Kidney glomerular epithelial cell (primary cell): ENCODE measurements at regions not wholly inside any gene's neighbourhood (a gene's known extent, or its start where the extent isn't known, plus 50 kb on each side); places are given as distances from the start of the nearest gene placed in this dataset.
"Not testable (repeated sequence)": the region's sequence is repeated elsewhere in the genome, so short reads cannot be mapped to it uniquely, and the experiment has no call there.

Experiments
- DNase-seq: peaks from one replicate; lab custom pipeline; 2025; lab: John Stamatoyannopoulos, UW

DNA sequence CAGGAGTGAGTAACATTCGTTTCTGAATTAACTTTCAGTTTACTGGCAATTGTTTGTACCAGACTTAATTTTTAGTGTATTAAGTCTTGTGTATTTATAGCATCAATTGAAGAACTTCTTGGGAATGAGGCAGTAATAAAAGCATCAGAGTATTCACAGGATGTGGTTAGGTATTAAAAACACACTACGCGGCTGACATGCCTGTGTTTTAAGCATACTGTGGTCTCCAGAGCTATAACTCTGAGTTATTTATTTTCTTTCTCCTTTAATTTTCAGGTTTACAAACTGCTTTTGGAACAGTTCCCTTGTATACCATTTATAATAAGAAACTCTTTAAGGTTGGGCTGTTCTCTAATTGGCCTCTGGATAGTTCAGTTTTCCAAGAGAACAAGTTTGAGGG lies 626.1 kb upstream of the NRG3 start:
- DNase-seq: no peak

DNA sequence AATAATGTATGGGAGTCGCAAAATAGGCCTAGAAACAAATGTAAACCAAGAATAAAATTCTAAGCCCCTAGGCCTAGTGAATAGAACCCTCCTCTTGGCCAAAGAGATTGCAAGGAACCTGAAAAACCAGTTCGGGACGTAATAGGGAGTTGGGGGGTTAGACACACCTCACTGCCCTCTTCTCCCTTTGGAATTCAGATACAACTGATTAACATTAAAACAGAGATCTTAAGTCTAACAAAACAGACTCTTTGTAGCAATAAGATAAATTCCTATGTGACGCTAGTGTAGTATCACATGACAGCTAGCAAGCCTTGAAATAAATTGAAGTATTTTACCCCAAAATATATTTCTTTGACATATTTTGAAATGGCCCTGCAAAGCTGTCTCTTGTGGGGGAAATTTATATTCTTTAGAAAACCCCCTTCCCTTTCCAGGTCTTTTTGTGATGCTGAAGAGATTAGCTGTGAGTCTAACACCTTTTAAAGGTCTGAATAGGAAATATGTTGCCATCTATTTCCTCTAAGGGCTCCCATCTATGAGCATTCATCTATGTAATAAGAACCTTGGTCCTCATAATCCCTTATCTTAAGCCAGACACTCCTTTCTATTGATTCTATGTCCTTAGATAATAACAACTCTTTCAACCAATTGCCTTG lies 623.4 kb upstream of the NRG3 start:
- no peak for DNase-seq

DNA sequence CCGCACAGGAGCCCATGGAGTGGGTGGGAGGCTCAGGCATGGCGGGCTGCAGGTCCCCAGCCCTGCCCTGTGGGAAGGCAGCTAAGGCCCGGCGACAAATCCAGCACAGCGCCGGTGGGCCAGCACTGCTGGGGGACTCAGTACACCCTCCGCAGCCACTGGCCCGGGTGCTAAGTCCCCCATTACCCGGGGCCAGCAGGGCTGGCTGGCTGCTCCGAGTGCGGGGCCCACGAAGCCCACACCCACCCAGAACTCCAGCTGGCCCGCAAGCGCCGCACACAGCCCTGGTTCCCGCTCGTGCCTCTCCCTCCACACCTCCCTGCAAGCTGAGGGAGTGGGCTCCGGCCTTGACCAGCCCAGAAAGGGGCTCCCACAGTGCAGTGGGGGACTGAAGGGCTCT lies 610.0 kb upstream of the NRG3 start:
- DNase-seq: not testable (repeated sequence)

DNA sequence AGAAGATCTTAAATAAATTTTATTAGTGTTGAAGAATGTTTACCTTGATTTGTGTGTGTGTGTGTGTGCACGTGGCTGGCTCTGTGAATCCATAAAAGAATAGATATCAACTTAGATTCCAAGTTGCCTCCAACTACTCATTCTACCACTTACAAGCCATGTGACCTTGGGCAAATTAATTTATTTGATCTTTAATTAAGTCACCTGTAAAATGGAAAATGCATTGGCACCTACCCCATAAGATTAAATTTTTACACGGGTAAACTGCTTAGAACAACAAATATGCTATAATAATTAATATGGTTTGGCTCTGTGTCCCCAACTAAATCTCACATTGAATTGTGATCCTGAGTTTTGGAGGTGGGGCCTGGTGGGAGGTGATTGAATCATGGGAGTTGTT lies 604.9 kb upstream of the NRG3 start:
- no peak for DNase-seq

DNA sequence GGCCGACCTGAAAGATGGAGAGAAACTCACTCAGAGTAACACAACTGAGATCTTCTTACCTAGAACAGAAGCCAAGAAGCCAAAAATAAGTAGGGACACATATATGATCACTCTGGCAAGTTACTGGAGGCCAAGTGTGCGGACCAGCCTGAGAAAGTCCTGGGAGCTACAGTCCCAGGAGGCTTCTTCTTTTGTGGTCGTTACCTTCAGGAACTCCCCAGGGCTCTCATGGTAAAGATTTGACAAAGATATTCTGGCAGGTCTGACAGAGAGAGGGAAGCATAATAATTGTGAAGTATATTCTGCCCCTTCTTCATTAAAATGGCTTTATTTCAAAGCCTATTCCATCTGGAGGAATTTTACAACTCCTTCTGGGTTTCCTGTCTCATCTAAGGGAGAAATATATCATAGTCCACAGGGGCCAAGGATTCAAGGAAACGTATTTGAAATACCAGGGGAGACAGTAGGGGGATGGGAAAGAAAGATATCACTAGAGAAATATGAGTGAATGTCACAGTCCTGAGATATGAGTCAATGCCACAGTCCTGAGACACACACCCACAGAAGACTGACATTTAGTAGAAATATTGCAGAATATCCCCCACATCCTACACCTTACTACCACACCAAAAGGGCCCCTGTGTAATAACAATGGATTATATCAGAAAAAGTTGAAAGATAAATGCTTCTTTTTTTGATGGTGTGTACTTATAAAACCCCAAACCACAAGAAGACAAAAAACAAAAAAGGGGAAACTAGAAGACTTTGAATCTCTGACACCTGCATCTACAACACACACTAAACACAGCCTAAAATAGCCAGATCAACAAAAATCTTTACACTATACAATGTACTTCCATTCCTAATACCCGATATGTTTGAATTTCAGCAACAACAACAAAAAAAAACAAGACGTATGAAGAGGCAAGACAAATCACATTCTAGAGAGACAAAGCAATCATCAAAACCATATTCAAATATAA lies 594.2 kb upstream of the NRG3 start:
- DNase-seq: no peak

DNA sequence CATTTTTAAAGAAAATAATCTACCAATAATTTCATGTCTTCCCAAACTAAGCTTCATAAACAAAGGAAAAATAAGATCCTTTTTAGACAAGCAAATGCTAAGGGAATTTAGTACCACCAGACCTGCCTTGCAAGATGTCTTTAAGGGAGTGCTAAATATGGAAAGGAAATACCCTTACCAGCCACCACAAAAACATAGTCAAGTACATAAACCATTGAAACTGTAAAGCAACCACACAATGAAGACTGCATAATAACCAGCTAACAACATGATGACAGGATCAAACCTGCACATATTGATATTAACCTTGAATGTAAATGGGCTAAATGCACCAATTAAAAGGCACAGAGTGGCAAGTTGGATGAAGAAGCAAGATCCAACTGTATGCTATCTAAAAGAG lies 586.5 kb upstream of the NRG3 start:
- DNase-seq: no peak

DNA sequence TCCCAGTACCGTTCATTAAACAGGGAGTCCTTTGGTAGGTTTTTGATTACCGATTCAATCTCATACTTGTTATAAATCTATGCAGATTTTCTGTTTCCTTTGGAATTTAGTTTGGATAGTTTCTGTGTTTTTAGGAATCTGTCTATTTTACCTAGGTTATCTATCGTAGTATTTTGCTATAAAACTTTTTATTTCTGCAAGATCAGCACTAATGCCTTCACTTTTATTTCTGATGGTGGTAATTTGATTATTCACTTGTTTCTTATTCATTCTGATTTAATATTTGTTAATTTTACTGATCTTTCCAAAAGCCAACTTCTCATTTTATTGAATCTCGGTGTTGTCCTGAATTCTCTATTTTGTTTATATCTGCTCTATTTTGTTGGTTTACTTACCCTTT lies 577.7 kb upstream of the NRG3 start:
- no peak for DNase-seq

DNA sequence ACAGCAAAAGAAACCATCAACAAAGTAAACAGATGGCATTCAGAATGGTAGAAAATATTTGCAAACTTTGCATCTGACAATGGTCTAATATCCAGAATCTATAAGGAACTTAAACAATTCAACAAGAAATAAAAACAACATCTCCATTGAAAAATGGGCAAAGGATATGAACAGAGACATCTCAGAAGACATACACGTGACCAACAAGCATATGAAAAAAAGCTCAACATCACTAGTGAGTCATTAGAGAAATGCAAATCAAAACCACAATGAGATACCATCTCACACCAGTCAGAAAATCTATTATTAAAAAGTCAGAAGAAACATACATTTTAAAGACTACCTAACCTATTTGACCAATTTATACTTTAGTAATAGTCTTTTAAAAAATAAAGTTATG lies 571.3 kb upstream of the NRG3 start:
- no peak for DNase-seq

DNA sequence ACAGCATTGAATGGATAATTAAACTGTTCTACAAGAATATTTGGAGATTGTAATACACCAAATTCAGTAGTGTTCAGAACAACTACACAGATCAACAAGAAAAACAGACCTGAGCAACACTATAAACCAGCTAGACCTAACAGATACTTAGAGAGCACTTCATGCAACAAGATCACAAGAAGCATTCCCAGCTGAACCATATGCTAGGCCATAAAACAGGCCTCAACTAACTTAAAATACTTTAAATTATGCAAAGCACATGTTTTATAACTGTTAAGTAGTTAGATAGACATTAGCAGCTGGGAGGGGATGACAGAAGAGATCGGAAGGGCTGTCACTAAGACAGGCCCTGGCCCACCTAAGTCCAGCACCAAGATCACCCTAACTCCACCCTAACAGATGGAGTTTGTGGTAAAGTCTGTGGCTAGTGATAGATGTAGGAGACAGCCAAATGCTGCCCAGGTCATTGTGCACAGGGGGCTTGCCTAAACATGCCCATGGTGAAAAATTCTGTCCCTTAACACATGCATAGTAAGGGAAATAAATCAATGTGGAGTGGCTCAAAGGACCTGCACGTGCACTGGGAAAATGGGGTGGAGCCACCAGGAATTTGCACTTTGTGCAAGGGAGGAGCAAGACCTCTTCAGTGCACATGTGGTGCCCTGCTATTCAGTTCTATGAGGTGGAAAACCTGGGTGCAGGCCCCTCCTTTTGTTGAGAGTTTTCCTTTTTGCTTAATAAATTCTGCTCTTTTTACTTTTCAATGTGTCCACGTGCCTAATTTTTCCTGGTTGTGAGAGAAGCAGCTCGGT lies 567.8 kb upstream of the NRG3 start:
- DNase-seq: no peak

DNA sequence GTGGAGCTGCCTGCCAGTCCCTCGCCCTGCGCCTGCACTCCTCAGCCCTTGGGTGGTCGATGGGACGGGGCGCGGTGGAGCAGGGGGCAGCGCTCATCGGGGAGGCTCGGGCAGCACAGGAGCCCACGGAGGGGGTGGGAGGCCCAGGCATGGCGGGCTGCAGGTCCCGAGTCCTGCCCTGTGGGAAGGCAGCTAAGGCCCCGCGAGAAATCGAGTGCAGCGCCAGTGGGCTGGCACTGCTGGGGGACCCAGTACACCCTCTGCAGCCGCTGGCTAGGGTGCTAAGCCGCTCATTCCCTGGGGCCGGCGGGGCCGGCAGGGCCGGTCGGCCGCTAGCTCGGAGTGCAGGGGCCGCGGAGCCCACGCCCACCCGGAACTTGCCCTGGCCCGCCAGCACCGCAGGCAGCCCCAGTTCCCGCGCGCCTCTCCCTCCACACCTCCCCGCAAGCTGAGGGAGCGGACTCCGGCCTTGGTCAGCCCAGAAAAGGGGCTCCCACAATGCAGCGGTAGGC lies 565.9 kb upstream of the NRG3 start:
- DNase-seq: no peak

DNA sequence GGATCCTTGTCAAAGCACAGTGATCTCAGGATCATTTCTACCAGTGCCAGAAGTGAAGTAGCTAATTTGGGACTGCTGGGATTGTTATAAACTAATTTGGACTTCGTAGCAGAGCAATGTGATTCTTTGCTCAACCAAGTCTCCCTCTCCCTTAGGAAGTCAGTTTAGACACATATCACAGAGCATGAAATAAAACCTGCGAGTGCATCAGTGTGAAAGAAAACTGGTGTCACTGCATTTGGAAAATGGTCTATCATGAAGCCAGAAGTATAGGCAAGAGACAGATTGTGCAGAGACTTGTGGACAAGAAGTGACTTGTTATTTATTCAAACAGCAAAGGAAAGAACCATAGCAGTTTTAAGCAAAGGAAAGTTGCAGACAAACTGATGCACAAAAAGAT lies 560.5 kb upstream of the NRG3 start:
- DNase-seq: no peak

DNA sequence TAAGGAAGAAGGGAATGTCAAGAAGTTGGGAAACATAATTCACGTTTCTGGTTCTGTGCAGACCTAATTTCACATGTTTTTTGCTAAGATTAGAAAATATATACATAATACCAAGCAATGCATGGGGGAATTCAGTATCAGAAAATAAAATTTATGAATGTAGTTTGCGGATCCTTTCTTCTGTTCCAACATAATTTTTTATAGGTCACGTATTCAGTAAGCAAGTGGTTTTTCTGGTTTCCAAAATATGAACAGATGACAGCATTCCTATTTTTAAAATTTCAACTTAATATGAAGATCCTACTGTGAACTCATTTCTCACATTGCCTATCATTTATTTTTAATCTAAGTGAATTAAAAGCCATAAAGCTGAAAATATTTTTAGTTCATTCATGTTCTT lies 560.0 kb upstream of the NRG3 start:
- DNase-seq: no peak

DNA sequence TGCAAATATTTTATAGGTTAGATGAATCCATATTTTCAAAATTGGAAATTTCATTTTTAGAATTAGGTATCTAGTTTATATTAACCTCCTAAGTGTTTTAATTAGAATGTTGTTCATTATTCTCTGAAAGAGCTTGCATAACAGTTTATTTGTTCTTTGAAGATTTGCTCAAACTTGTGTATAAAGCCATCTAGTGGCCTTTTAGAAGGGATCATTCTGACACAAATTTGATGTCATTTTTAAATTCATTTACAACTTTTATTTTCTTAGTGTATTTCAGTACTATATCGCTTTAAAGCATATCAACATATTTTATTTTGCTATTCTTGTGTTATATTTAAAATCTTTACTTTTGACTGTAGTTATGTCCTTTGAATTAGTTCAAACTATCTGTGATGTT lies 527.0 kb upstream of the NRG3 start:
- DNase-seq: no peak

DNA sequence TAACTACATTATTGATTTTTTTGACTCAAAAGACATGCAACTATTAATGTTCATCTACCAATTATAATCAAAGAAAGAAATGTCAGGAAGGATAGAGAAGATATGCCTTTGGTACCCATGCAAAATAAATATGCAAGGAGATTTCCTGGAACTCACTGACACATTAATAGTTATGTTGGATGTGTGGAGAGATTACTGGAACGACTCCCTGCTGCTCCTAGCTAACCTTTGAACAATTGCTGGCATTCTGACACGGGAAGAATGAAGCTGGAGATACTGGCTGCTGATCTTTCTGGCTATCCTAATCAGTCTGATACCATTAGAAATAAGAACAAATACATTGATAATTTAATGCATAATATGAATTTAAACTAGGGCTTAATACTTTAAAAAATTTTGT lies 507.9 kb upstream of the NRG3 start:
- DNase-seq: no peak

DNA sequence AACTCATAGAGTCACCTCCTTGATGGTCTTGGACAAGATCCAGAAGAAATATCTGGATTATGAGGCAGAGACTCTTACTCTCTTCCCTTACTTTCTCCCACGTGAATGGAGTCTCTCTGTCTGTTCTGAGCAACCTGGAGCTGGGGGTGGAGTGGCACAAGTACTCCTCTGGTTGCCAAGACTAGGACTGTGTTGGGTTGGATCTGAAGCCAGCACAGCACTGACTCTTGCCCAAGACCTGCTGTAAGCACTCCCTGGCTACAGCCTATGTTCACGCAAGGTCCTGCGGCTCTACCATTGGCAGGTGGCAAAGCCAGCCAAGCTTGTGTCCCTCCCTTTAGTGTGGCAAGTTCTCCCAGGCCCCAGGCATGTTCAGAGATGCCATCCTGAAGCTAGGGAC lies 488.2 kb upstream of the NRG3 start:
- no peak for DNase-seq

DNA sequence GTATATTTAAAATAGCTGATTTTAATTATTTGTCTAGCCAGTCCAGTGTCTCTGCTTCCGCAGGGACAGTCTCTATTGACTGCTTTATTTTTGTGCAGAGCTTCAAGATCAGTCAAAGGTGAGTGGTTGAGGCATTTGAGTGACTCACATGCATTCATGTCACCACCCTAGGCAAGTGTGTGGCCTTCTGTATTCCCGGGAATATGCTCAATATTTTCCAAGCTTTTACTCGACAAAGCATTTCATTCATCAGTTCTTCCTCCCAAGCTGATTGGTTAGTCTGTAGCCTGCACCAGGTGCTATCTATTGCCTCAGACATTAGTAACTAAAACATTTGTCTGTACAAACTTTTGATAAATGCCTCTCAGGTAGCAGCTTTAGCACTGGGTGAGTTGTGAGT lies 471.5 kb upstream of the NRG3 start:
- DNase-seq: no peak

DNA sequence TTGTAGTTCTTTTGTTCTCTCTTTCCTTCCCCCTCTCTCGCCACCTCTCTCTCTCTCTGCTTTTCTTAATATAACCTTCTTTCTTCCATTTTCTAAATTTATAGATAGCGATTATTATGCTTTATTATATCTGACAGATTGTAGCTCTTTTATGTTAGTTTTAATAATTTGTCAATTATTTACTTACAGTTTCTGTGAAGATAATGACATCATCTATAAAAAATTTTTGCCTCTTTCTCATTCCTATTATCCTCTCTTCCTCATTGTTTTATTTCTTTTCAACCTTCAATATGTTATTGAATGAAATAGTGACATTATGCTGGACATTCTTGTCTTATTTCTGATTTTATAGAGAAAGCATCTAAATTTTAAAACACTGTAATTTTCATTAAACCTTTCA lies 469.6 kb upstream of the NRG3 start:
- no peak for DNase-seq

DNA sequence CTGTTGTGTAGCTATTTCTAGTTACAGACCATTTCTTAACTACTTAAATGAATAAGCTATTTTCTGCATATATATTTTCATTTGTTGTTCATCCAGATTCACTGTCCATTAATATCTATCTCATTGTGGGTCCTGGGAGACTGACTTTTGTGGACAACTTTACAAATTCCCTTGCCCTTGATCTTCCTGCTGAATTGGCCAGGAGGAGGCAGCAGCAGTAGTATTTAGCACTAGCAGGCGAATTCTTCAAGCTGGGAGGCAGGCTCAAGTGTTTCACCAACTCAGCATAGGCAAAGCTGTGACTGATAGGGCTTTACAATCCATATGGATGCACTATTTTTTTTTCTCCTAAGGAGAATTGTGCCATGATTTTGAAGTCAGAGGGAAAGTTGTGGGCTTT lies 461.0 kb upstream of the NRG3 start:
- peak; percentile 33 for DNase-seq

DNA sequence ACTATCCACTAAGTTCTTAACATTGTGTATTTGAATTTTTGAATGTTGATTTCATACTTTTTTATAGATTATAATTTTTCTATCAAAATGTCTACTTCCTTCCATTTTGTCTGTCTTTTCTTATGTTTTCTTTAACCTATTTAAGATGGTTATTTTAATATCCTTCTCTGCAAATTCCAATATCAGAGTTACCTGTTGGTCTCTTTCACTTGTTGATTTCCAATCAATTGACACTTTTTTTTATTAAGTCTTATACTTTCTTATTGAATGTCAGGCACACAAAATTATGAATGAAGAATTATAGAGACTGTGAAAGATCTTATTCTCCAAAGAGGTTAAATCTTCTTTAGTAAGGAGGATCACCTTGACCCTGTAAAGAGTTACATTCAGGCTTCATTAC lies 448.3 kb upstream of the NRG3 start:
- no peak for DNase-seq

DNA sequence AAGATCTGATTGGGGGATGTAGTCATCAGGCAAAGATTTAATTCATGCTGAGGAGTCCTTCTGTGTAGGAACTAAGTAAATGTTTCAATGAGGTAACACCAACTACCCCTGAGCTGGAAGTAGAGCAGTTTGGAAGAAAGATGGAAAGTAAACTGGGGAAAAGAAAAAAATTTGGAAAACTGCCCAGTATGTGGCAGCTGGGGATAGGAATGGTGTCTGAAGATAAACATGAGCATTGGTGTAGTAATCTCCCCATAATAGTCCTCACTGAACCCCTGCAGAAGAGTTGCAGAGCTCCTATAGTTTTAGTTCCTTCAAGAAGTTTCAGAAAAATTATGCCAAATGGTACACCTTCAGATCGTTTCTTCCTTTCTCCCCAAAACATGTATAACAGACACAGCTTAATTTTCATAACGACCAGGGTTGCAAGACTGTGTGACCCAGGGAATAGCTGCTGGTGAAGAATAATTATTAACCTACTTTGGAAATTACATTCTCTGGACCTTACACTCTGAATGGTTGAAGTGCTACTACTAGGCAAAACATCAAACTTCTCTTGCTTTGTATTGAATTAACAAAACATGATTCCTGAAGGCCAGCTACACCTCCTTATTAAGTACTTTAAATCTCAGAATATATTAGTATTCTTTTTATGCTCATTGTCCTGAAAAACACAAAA lies 446.4 kb upstream of the NRG3 start:
- DNase-seq: no peak

DNA sequence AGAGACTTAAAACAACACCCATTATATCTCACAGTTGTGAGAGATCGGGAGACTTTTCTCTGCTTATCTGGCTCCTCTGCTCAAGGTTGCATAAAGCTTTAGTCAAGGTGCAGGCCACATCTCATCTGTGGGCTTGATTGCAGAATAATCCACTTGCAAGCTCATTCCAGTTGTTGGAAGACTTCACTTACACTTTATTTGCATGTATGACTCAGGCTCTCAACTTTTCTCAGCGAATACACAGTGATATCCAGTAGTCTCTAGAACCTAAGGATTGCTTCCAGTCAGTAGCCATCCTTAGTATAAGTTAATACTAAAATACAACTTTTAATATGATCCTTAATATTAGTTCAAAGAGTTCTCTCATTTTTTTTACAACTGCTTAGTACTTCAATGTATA lies 435.5 kb upstream of the NRG3 start:
- no peak for DNase-seq

DNA sequence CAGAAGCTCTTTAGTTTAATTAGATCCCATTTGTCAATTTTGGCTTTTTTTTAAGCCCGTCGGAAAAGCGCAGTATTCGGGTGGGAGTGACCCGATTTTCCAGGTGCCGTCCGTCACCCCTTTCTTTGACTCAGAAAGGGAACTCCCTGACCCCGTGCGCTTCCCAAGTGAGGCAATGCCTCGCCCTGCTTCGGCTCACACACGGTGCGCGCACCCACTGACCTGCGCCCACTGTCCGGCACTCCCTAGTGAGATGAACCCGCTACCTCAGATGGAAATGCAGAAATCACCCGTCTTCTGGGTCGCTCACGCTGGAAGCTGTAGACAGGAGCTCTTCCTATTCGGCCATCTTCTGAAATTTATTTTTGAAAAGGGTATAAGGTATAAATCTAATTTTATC lies 433.4 kb upstream of the NRG3 start:
- not testable (repeated sequence) for DNase-seq
